K562 (cell line): ENCODE measurements at regions not wholly inside any gene's neighbourhood (a gene's known extent, or its start where the extent isn't known, plus 50 kb on each side); places are given as distances from the start of the nearest gene placed in this dataset.
A peak's percentile ranks its signal among the peaks of the same experiment; 100 is the strongest.

ENCODE experiments used
- ATAC-seq: fragments of 200-7000 bp; cut with Tn5 transposase; 3 replicates; pipeline ENCODE4 v1.9.1; 2020; ENCODE audit warnings: moderate library complexity
- BruUV-seq: library from RNA; stranded (reverse); fragments of 400-500 nt; replicated peaks from 2 replicates; lab custom pipeline; 2021; lab: Mats Ljungman, UMichigan
- CTCF ChIA-PET: fragments of 300-600 bp; formaldehyde crosslinking; extraction: SDS; loops from one replicate; lab custom pipeline; 2021; ENCODE audit warnings: low intra/inter-chr PET ratio; lab: Yijun Ruan, JAX
- POLR2A ChIA-PET: fragments of 300-600, 350-650 bp; sonication (Branson Sonifier 250); formaldehyde crosslinking; extraction: SDS; loops from one replicate; lab custom pipeline; 2021; ENCODE audit warnings: antibody characterized with exemption, inconsistent platforms; lab: Yijun Ruan, JAX
- DNase-seq, 4 experiments: peaks; one replicate each; pipeline versions ENCODE4 v3.0.0 to v3.0.0-alpha.2; 2011 to 2018; ENCODE audit warnings: low spot score in 3 of 4, mixed read lengths in 3 of 4; ENCODE audit errors: extremely low read depth in 1 of 4
- FAIRE-seq: peaks from 2 replicates; lab custom pipeline; 2011; peaks lifted over from hg19 to GRCh38; lab: Jason Lieb, UNC
- H2AFZ ChIP-seq: 2 replicates; pipeline ENCODE4 v1.6.0; 2011; ENCODE audit warnings: low read depth, low read length, control low read depth, inconsistent platforms
- H3K27ac ChIP-seq: fragments of 200-600 bp; 3 replicates; pipeline ENCODE4 v1.8.0; 2011; ENCODE audit warnings: low read depth, mild to moderate bottlenecking, control low read depth, inconsistent platforms, low read length, moderate library complexity, mixed read lengths; ENCODE audit errors: extremely low read depth
- H3K27me3 ChIP-seq, 2 experiments: fragments of 300-600 bp in 1 of 2; 2 replicates in 1 of 2; 3 replicates in 1 of 2; pipeline versions ENCODE4 v1.6.0 to v1.8.0; 2011; ENCODE audit warnings: inconsistent platforms in 2 of 2, low read length in 2 of 2, mild to moderate bottlenecking in 1 of 2, mixed read lengths in 1 of 2, moderate library complexity in 1 of 2; ENCODE audit not compliant: control insufficient read depth in 2 of 2, insufficient read depth in 2 of 2
- H3K36me3 ChIP-seq: fragments of 300-600 bp; 3 replicates; pipeline ENCODE4 v1.8.0; 2011; ENCODE audit warnings: mild to moderate bottlenecking, low read length, inconsistent platforms; ENCODE audit not compliant: control insufficient read depth, insufficient read depth
- H3K4me1 ChIP-seq, 2 experiments: fragments of 200-600 bp in 1 of 2; replicated peaks in 1 of 2; 2 replicates in 1 of 2; 3 replicates in 1 of 2; pipeline versions ENCODE4 v1.5.1 to v1.8.0; 2011; ENCODE audit warnings: inconsistent platforms in 2 of 2, low read length in 2 of 2, mild to moderate bottlenecking in 1 of 2, mixed read lengths in 1 of 2, moderate library complexity in 1 of 2; ENCODE audit not compliant: control insufficient read depth in 2 of 2, insufficient read depth in 2 of 2
- H3K4me2 ChIP-seq: 2 replicates; pipeline ENCODE4 v1.6.1; 2011; ENCODE audit warnings: low read length, control low read depth, inconsistent platforms, mixed read lengths; ENCODE audit not compliant: insufficient read depth
- H3K4me3 ChIP-seq: fragments of 200-600 bp; sonication (generic), shearing (Covaris generic); 2 replicates; pipeline ENCODE4 v1.5.1; 2016; ENCODE audit warnings: control low read depth, inconsistent platforms
- H3K79me2 ChIP-seq: fragments of 200-600 bp; 3 replicates; pipeline ENCODE4 v1.8.0; 2011; ENCODE audit warnings: low read length, inconsistent platforms; ENCODE audit not compliant: control insufficient read depth, insufficient read depth
- H3K9ac ChIP-seq, 2 experiments: 2 replicates each; pipeline versions ENCODE4 v1.6.0 to v1.6.1; 2011; ENCODE audit warnings: low read depth in 2 of 2, low read length in 2 of 2, control low read depth in 1 of 2, inconsistent platforms in 1 of 2, mild to moderate bottlenecking in 1 of 2, mixed read lengths in 1 of 2; ENCODE audit not compliant: insufficient read depth in 1 of 2
- H3K9me1 ChIP-seq: one replicate; pipeline ENCODE4 v1.6.0; 2011; ENCODE audit warnings: inconsistent platforms, mild to moderate bottlenecking, low read length, moderate library complexity; ENCODE audit not compliant: control insufficient read depth, insufficient read depth
- H3K9me3 ChIP-seq: replicated peaks from 2 replicates; pipeline ENCODE4 v1.5.1; 2011; ENCODE audit warnings: low read depth, low read length, inconsistent platforms; ENCODE audit not compliant: control insufficient read depth, insufficient read depth
- H4K20me1 ChIP-seq: replicated peaks from 2 replicates; pipeline ENCODE4 v1.6.1; 2011; ENCODE audit warnings: low read length, inconsistent platforms, mixed read lengths; ENCODE audit not compliant: control insufficient read depth, insufficient read depth
- CCAR2 ChIP-seq: fragments of 200-400 bp; formaldehyde crosslinking; IDR thresholded peaks from 2 replicates; pipeline ENCODE4 v1.6.1; 2017; ENCODE audit warnings: mild to moderate bottlenecking, low read depth, low read length
- CTCFL ChIP-seq: IDR thresholded peaks from 2 replicates; pipeline ENCODE4 v1.6.1; 2011; ENCODE audit warnings: borderline replicate concordance, low read depth, mild to moderate bottlenecking, moderate library complexity, low read length; ENCODE audit not compliant: insufficient read depth, poor library complexity, severe bottlenecking
- DNMT1 ChIP-seq: fragments of 450-650 bp; IDR thresholded peaks from 2 replicates; pipeline ENCODE4 v1.6.1; 2016; ENCODE audit warnings: antibody characterized with exemption, mild to moderate bottlenecking
- KLF6 ChIP-seq: fragments of 250-450 bp; sonication (Bioruptor Pico); IDR thresholded peaks from 2 replicates; pipeline ENCODE4 v1.4.0; 2020; ENCODE audit warnings: mild to moderate bottlenecking, moderate library complexity, borderline replicate concordance
- MEIS2 ChIP-seq: fragments of 450-650 bp; IDR thresholded peaks from 2 replicates; pipeline ENCODE4 v1.6.1; 2014; ENCODE audit warnings: mild to moderate bottlenecking; ENCODE audit not compliant: partially characterized antibody
- RAD21 ChIP-seq, 2 experiments: fragments of 250-450 bp in 1 of 2; fragments of 450-650 bp in 1 of 2; sonication (Bioruptor Pico) in 1 of 2; formaldehyde crosslinking in 1 of 2; IDR thresholded peaks in 1 of 2; conservative IDR thresholded peaks in 1 of 2; 2 replicates each; pipeline versions ENCODE4 v1.4.0 to v1.8.0; 2020 to 2022; ENCODE audit warnings: mild to moderate bottlenecking in 2 of 2, moderate library complexity in 1 of 2
- RFX1 ChIP-seq: fragments of 450-650 bp; IDR thresholded peaks from 2 replicates; pipeline ENCODE4 v1.6.1; 2016; ENCODE audit warnings: mild to moderate bottlenecking, moderate library complexity
- TFE3 ChIP-seq: fragments of 450-650 bp; formaldehyde crosslinking; IDR thresholded peaks from 2 replicates; pipeline ENCODE4 v1.4.0; 2020; ENCODE audit warnings: mild to moderate bottlenecking, mixed read lengths
- ZNF778 ChIP-seq: fragments of 450-650 bp; formaldehyde crosslinking; IDR thresholded peaks from 2 replicates; pipeline ENCODE4 v1.4.0; 2020; ENCODE audit warnings: mild to moderate bottlenecking, moderate library complexity
- WGBS: fragments of 100-300 bp; shearing (Covaris generic); methylation state at CpG from one replicate; pipeline ENCODE4 v1.1.6; 2016; ENCODE audit warnings: low coverage, mixed read lengths; ENCODE audit not compliant: insufficient coverage; ENCODE audit errors: missing lambda C conversion rate; 5-methylcytosine and 5-hydroxymethylcytosine counted together
- in situ Hi-C: fragments of 300-500 bp; cut with MboI; formaldehyde crosslinking; loops from 4 replicates; pipeline ENCODE4 v1.15.0; 2018; ENCODE audit warnings: inconsistent platforms, mixed read lengths
- intact Hi-C: fragments of 100-400 bp; cut with micrococcal nuclease; formaldehyde crosslinking; loops from 2 replicates; pipeline ENCODE4 v1.14.2; 2022

- H2AFZ ChIP-seq = no peak overlapping the region
- H3K9ac ChIP-seq = no peak overlapping the region
- no peak overlapping the region for H3K27ac ChIP-seq
- no peak overlapping the region for H3K4me2 ChIP-seq
- no peak for ATAC-seq
- no peaks in the 10 kb centered on the region for H3K36me3 ChIP-seq
- no peak for FAIRE-seq
- no peaks in the 10 kb centered on the region for H3K9me3 ChIP-seq
- DNase-seq = no peak
- no peaks in the 10 kb centered on the region for H3K4me1 ChIP-seq
- no TSS peak for BruUV-seq
- H4K20me1 ChIP-seq = no peaks in the 10 kb centered on the region
- no peaks in the 10 kb centered on the region for H3K27me3 ChIP-seq
- no peaks in the 10 kb centered on the region for H3K79me2 ChIP-seq
- no peak overlapping the region for H3K4me3 ChIP-seq
- in situ Hi-C loops (no loop called here), intact Hi-C loops (no loop called here)
- 0% methylated on average over 2 of the region's 2 CpGs for WGBS
- H3K9me1 ChIP-seq = no peaks in the 10 kb centered on the region
- TF ChIP-seq KLF6 (CRISPR knock-in tag) = no peak
- peak; percentile 37 for TF ChIP-seq RFX1
- TF ChIP-seq, all 486 proteins: peak for 1
- POLR2A ChIA-PET = no interaction called here
- CTCF ChIA-PET = no interaction called here
These were observed 141.6 kb upstream of the AVPR1A start for GRCh38 chr12:63292471-63293221.

- Histone ChIP-seq H2AFZ (no peak overlapping the region), H3K9ac (no peak overlapping the region), H3K9me1 (no peaks in the 10 kb centered on the region), H3K27ac (no peak overlapping the region), H3K4me3 (no peak overlapping the region), H4K20me1 (no peaks in the 10 kb centered on the region), H3K9me3 (no peaks in the 10 kb centered on the region), H3K4me1 (no peaks in the 10 kb centered on the region), H3K27me3 (no peaks in the 10 kb centered on the region), H3K36me3 (no peaks in the 10 kb centered on the region), H3K4me2 (no peak overlapping the region), H3K79me2 (no peaks in the 10 kb centered on the region)
- ATAC-seq = peak; percentile 84
- 1% methylated on average over 4 of the region's 4 CpGs for WGBS
- peak; percentile 80 for FAIRE-seq
- intact Hi-C loops = loop anchor here (1.0 kb wide), 1 partner anchor 173 kb away; no protein-coding TSS in a partner anchor
- ChIA-PET CTCF (no interaction called here), POLR2A (no interaction called here)
- no TSS peak for BruUV-seq
- peak; percentile 10 to 38 (median 12) for DNase-seq
- in situ Hi-C loops = no loop called here
- TF ChIP-seq RAD21 (CRISPR knock-in tag; conservative IDR thresholded peaks at IDR 0.05 in 1 of 2, IDR thresholded peaks at IDR 0.05 in 1 of 2) (peak in 1 of 2 experiments; percentile 45; a peak in 3 of 4 replicates), CTCFL (no peak), TFE3 (CRISPR knock-in tag) (peak; percentile 30; the same call in 1 of the 2 replicates), DNMT1 (no peak), CCAR2 (no peak), MEIS2 (no peak), ZNF778 (no peak), RFX1 (no peak)
These were observed 125.8 kb upstream of the AVPR1A start for GRCh38 chr12:63276537-63277365.
